Hematopoietic multipotent progenitor cell treated with erythropoietin and hydrocortisone succinate and interleukin-3 and kit ligand, for 4 days (in vitro differentiated cells): ENCODE measurements at regions not wholly inside any gene's neighbourhood (a gene's known extent, or its start where the extent isn't known, plus 50 kb on each side); places are given as distances from the start of the nearest gene placed in this dataset.

ENCODE experiments used
- DNase-seq: peaks from one replicate; pipeline ENCODE4 v3.0.0-alpha.2; 2015

GRCh38 chr14:101151226-101151926 is 247.9 kb upstream of the RTL1 start:
- DNase-seq, result no peak

GRCh38 chr14:101151927-101152305 is 248.4 kb upstream of the RTL1 start:
- no peak for DNase-seq

DNA sequence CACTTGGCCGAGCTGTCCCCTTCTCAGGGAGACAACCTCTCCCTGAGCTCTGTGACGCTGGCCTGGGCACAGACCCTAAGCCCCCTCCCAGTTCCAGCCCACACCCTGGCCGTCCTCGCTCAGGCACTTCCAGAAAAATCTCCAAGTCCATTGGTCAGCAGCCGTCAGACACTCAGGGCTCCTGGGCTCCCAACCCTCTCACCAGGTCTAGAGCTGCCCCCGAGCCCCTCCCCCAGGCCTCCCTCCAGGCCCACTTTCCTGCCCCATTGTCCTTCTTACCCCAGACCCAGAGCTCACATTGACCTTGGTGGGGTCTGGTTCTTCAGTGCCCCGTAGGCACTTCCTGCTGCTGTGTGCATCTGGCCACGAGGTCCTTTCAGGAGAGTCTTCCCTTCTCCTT is 249.3 kb upstream of the RTL1 start:
- DNase-seq, result no peak

DNA sequence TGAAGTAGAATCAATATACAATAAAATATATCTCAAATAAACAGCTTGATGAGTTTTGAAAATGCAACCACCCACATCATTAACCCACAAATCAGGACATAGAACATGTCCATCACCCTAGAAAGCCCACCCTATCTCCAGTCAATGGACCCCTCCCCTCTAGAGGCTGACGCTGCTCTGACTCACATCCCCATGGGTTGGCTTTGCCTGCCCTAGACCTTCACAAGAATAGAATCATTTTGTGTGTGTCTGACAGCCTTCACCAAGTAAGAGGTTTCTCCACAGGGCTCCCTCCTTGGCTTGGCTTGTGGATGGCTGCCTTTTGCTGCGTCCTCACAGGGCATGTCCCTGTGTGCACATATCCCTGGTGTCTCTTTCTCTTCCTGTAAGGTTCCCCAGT is 250.2 kb upstream of the RTL1 start:
- DNase-seq, result no peak

GRCh38 chr14:101155575-101155974 is 252.1 kb upstream of the RTL1 start:
- no peak for DNase-seq

DNA sequence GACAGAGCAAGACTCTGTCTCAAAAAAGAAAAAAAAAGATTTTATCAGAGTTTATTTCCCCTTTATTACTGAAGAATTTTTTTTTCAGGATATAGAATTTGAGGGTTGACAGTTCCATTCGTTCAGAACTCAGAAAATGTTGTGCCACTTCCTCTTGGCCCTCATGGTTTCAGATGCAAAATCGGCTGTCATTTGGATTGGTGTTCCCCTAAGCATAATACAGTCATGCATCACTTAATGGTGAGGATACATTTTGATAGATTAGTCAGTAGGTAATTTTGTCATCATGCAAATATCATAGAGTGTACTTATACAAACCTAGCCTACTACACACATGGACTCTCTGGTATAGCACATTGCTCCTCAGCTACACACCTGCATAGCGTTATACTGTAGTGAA is 263.9 kb upstream of the RTL1 start:
- peak; percentile 33 for DNase-seq

DNA sequence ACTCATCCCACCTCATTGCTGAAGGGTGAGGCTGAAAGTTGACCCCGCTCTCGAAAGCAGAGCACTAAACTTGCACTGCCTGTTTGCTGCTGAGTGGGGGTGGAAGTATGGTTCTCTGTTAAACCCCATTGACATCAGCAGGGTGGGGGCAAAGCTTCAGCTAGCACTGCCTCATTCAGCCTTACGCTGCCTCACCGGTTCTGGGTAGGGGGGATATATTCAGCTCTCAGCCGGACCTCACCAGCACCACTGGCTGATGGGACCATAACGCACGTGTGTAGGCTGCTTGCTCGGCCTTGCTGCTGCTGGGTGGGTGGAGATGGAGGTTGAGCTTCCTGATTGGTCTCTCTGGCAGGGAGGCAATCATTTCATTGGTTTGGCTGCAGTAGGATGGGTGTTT is 265.7 kb upstream of the RTL1 start:
- DNase-seq, result no peak

GRCh38 chr14:101171650-101172049 is 268.1 kb upstream of the RTL1 start:
- DNase-seq, result no peak

GRCh38 chr14:101173698-101174521 is 270.4 kb upstream of the RTL1 start:
- DNase-seq, result no peak

DNA sequence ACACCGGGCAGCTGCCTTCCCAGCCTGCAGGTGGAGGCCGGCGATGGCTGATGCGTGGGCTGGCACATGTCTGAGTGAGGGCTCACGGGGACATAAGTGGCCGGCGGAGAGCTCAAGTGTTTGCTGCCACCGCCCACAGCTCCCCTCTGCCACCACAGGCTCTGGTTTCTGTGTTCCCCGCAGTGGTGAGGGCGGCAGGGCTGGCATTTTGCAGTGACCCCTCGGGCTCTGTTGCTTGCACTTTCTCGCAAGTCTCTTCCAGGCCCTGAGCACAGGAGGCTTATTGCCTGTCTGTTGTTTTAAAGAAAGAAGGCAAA is 271.0 kb upstream of the RTL1 start:
- DNase-seq, result no peak

GRCh38 chr14:101174980-101175606 is 271.6 kb upstream of the RTL1 start:
- no peak for DNase-seq

- no peak for DNase-seq
Observed at GRCh38 chr14:101175731-101176534, 272.4 kb upstream of the RTL1 start.

DNA sequence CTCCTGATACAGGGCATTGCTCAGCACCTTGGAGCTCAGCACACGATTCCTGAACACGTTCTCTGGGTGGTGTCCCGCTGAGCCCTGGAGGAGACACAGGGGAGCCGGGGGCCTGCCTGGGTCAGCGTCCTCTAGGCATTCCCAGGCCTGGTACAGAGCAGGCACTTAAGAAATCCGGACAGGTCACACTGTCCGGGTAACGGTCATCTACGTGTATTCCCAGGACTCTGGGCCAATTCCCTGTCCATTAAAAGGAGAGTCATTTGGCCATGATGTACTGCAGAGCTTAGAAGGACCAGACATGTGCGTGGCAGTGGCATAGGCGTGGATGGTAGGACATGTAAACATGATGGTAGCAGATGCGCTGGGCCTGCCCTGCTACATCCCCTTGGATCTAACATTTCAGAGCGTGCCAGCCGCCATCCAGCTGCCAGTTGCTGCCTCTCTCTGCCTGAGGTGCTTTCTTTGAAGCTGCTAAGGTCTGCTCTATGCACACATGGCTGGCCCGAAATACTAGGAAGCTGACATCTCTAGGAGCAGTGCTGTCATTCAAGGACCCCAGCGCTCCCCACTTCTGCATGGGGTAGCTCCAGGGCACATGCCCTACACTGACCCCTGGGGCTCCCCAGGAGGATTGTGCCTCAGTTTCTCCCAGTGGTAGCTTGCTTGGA is 273.1 kb upstream of the RTL1 start:
- no peak for DNase-seq

- DNase-seq, result no peak
Observed at GRCh38 chr14:101177301-101177971, 273.9 kb upstream of the RTL1 start.

GRCh38 chr14:101178184-101179072 is 274.9 kb upstream of the RTL1 start:
- DNase-seq, result no peak

DNA sequence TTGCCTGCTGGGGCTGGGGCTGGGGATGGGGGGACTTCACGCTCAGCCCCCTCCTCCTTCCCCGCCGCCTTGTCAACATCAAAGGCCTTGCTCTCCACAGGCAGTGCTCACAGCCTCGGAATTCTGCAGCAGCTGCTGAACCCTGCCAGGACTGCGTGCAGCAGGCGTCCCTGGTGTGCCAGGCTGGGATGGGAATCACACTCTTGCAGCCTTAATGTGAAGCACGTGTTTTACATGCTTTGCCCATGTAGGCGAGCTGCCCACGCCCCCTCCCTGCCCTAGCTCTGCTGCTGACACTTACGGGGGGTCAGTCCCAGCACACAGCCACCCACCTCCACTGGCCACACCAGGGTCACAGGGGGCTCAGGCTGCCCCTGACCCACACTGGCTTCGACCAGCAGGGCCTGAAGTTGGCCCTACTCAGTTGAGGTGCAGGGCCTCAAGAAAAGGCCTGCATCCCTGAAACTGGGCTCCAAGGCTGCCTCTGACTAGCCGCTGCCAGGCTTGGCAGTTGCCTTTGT is 276.2 kb upstream of the RTL1 start:
- DNase-seq, result no peak

DNA sequence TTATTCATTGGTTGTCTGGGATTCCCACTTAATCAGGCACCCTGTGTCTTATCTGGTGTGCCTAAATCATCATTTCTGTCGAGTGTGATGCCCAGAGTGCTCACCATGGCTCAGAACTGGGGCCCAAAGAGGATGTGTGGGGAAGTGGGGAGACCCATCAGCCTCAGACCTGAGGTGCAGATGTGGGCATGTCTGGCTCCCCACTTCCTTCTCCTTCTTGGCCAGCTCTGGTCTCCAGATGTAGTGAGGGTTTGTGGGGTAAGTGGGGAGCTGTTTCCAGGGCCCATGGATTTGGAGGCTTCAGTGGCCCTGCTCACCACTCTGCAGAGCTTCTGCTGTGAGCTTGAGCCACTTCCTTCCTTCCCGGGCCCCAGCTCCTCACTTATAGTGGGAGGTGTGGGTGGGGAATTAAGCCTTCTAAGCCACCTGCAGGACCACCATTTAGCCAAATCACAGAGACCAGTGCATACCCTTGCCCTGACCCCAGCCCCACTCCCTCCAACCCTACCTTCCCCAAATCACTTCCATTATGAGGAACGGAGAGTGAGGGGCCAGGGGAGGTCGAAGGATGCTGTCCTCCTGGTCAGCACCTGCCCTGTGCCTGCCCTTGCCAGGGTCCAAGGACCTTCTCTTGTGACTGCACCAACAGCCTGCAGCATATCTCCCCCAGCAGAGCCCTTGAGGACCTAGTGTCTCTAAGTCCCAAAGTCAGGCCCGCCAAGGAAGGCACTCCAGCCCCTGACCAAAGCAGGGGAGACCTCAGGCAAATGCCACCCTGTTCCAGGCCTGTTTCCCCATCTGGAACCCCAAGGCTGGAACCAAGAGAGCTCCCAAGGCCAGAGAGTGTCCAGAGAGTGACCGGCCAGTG is 278.2 kb upstream of the RTL1 start:
- peak; percentile 30 for DNase-seq

DNA sequence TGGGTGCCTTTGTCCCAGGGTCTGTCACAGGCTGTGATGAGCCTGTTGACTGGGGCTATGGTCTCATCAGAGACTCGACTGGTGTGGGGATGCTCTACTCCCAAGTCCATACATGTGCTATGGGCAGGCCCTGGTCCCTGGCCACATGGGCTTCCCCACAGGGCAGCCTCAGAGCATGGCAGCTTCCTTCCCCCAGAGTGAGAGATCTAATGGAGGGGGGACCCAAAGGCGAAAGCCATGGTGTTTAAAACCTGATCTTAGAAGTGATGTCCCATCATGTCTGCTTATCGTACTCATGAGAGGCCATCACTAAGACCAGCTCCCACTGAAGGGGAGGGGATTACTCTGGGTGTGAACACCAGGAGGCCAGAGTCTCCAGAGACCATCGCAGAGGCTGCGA is 279.0 kb upstream of the RTL1 start:
- no peak for DNase-seq

DNA sequence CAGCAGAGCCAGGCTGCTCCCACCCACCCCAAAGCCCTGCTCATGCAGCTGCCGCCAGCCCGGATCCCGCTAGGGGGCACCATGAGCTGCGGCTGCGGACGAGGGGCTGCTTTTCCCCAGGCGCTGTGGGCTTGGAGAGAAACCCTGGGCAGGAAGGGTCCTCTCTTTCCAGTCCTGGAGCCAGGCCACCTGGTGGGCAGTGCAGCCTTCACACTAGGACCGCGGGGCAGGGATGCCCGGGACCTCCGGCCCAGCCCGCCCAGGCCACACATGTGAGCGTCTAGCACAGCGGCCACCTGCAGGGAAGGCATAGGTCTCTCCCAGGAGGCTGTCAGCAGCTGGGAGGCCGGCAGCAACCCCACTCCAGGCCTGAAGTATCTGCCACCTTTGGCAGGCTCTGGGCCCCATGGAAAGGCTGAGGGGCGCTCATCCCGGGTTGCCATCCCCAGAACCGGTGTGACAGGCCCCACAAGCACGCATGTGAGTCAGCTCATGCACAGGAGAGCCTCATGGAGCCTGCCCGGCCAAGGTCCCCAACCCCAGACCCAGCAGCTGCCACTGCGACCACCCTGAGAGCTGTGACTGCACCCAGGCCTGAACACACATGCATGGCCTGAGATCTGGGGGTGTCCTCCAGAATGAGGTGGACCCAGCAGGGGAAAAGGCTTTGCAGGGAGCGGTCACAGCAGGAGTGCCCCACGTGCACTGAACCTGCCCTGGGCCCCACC is 280.0 kb upstream of the RTL1 start:
- DNase-seq, result peak; percentile 3
